ENCODE measurements at regions not wholly inside any gene's neighbourhood (a gene's known extent, or its start where the extent isn't known, plus 50 kb on each side); places are given as distances from the start of the nearest gene placed in this dataset.

- Histone ChIP-seq H2AFZ (ENCODE audit: low read length) (no peak overlapping the region), H4K5ac (ENCODE audit: insufficient read length, low read depth, low read length) (no peak overlapping the region), H3K23ac (ENCODE audit: insufficient read length) (no peak overlapping the region), H3K79me1 (ENCODE audit: low read depth, low read length) (no peaks in the 10 kb centered on the region), H4K91ac (replicated peaks; ENCODE audit: insufficient read length, low read length) (no peak overlapping the region), H4K8ac (ENCODE audit: extremely low read depth, insufficient read depth, low read length) (no peak overlapping the region), H2BK120ac (replicated peaks; ENCODE audit: low read depth, low read length) (no peak overlapping the region), H3K27ac (ENCODE audit: low read depth, low read length) (no peak overlapping the region), H3K4ac (replicated peaks; ENCODE audit: insufficient read length, low read depth, low read length) (no peak overlapping the region), H4K20me1 (replicated peaks in 1 of 2; ENCODE audit: control insufficient read depth in 1 of 2, insufficient read depth in 2 of 2, low read length in 2 of 2) (no peaks in the 10 kb centered on the region), H3K27me3 (replicated peaks in 1 of 4; ENCODE audit: control insufficient read depth in 3 of 4, extremely low read depth in 1 of 4, insufficient read depth in 3 of 4, low read length in 3 of 4) (no peaks in the 10 kb centered on the region), H3K4me2 (ENCODE audit: insufficient read depth in 1 of 2, low read depth in 2 of 2, low read length in 2 of 2) (no peak overlapping the region), H3K14ac (ENCODE audit: insufficient read length) (no peak overlapping the region), H3K18ac (ENCODE audit: extremely low read depth, low read length) (no peak overlapping the region), H3K9ac (replicated peaks in 1 of 4; ENCODE audit: extremely low read depth in 1 of 4, low read depth in 3 of 4, low read length in 3 of 4) (no peak overlapping the region), H3K79me2 (ENCODE audit: control insufficient read depth in 1 of 2, insufficient read depth in 2 of 2, low read length in 2 of 2) (no peaks in the 10 kb centered on the region), H2BK12ac (ENCODE audit: low read depth, low read length) (no peak overlapping the region), H2BK15ac (ENCODE audit: low read length) (no peak overlapping the region), H3K36me3 (ENCODE audit: control insufficient read depth in 2 of 4, insufficient read depth in 4 of 4, low read length in 3 of 4) (no peaks in the 10 kb centered on the region), H2BK5ac (ENCODE audit: low read depth, low read length) (no peak overlapping the region), H3K23me2 (ENCODE audit: low read depth, low read length) (no peaks in the 10 kb centered on the region), H2AK5ac (ENCODE audit: low read depth, low read length) (no peak overlapping the region), H3K4me3 (ENCODE audit: extremely low read depth in 1 of 4, insufficient read depth in 2 of 4, low read depth in 3 of 4, low read length in 4 of 4) (no peak overlapping the region), H3K9me3 (ENCODE audit: insufficient read depth in 2 of 2, low read depth in 1 of 2, low read length in 1 of 2) (peaks cover 0 to 2% of the 10 kb centered on the region in 2 experiments; a peak in 1 of 4 replicates), H3K4me1 (replicated peaks in 1 of 4; ENCODE audit: control insufficient read depth in 3 of 4, insufficient read depth in 4 of 4, low read length in 3 of 4) (peaks cover 0 to 4% (median 0%) of the 10 kb centered on the region in 4 experiments; a peak in 1 of 7 replicates), H3K56ac (replicated peaks; ENCODE audit: insufficient read length, low read depth, low read length) (no peak overlapping the region), H2BK20ac (ENCODE audit: low read length) (no peak overlapping the region)
- WGBS, 2 experiments (ENCODE audit: extremely low coverage in 1 of 2, insufficient coverage in 1 of 2, insufficient read length in 1 of 2, insufficient replicate concordance in 2 of 2, low coverage in 1 of 2, low lambda C conversion rate in 2 of 2, missing lambda C conversion rate in 1 of 2), result 92% methylated on average over 6 of the region's 6 CpGs; no CpG with 5 or more reads in 1 of the 2 experiments
- ChIA-PET POLR2A (ENCODE audit: partially characterized antibody) (no interaction called here), CTCF (ENCODE audit: partially characterized antibody) (interaction anchor here (1.3 kb wide), 1 partner anchor 52 kb away, joined by 4 read pairs; no protein-coding TSS in a partner anchor)
- DNase-seq (ENCODE audit: low read depth in 1 of 2, low spot score in 2 of 2) (no peak), FAIRE-seq (no peak)
- TF ChIP-seq EP300 (IDR thresholded peaks at IDR 0.05; ENCODE audit: borderline replicate concordance in 1 of 2, low read depth in 2 of 2, low read length in 2 of 2), result no peak
- no peak for TF ChIP-seq SP1 (IDR thresholded peaks at IDR 0.05; ENCODE audit: low read depth, low read length)
- TF ChIP-seq SAP30 (IDR thresholded peaks at IDR 0.05; ENCODE audit: insufficient read depth, insufficient replicate concordance, low read length), result no peak
- no peak for TF ChIP-seq PHF8 (conservative IDR thresholded peaks at IDR 0.05; ENCODE audit: low read depth, low read length)
- TF ChIP-seq RXRA (IDR thresholded peaks at IDR 0.05; ENCODE audit: insufficient read depth, low read depth, low read length), result no peak
- no peak for TF ChIP-seq E2F6 (IDR thresholded peaks at IDR 0.05)
- no peak for TF ChIP-seq TCF12 (IDR thresholded peaks at IDR 0.05; ENCODE audit: low read depth, low read length)
- TF ChIP-seq GABPA (IDR thresholded peaks at IDR 0.05; ENCODE audit: borderline replicate concordance, insufficient read depth, low read length), result no peak
These were observed 900.6 kb downstream of the KCNMA1 start for GRCh38 chr10:76736815-76737618.
